ENCODE measurements at regions not wholly inside any gene's neighbourhood (a gene's known extent, or its start where the extent isn't known, plus 50 kb on each side); places are given as distances from the start of the nearest gene placed in this dataset.

DNA sequence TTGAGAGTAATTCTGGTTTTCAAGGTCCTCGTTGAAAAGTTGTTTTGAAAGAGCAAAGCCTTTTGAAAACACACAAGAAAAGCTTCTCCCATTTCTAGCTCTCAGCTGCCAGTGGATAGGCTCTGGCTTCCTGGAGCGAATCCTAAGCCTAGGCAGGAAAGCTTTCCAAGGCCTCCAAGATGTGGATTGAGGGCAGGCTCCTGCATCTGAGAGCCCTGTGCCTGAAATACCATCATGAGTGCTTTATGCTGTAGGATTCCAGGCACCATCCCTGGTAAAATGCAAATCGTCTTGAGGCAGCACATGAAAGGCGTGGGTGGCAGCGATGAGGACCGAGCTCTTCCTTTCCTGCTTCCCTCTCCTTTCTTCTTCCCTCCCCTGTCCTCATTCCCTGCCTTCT, 60.7 kb upstream of the CORO2B start:
- Histone ChIP-seq H3K79me2 (ENCODE audit: control insufficient read depth, insufficient read depth, low read length) (no peaks in the 10 kb centered on the region), H3K36me3 (ENCODE audit: control insufficient read depth in 2 of 2, extremely low read depth in 1 of 2, insufficient read depth in 2 of 2, low read length in 2 of 2) (no peaks in the 10 kb centered on the region), H3K9me1 (replicated peaks; ENCODE audit: control insufficient read depth, extremely low read depth, insufficient read depth, low read length) (no peaks in the 10 kb centered on the region), H3K9ac (replicated peaks; ENCODE audit: extremely low read depth, insufficient read depth, low read length) (no peak overlapping the region), H3K27ac (ENCODE audit: insufficient read depth, low read depth, low read length) (no peak overlapping the region), H3K4me3 (replicated peaks in 1 of 3; ENCODE audit: insufficient read depth in 1 of 3, low read depth in 1 of 3, low read length in 3 of 3) (no peak overlapping the region), H3K4me2 (ENCODE audit: insufficient read depth, low read length) (no peak overlapping the region), H3K27me3 (ENCODE audit: control insufficient read depth in 2 of 2, insufficient read depth in 2 of 2, low read length in 2 of 2) (peaks cover 24 to 31% of the 10 kb centered on the region in 2 experiments), H3K4me1 (ENCODE audit: control insufficient read depth, extremely low read depth, insufficient read depth, low read length) (no peaks in the 10 kb centered on the region), H3K9me3 (replicated peaks; ENCODE audit: control insufficient read depth, insufficient read depth, low read length) (no peaks in the 10 kb centered on the region), H2AFZ (ENCODE audit: low read depth, low read length) (no peak overlapping the region), H4K20me1 (replicated peaks; ENCODE audit: control insufficient read depth, extremely low read depth, insufficient read depth, low read length) (no peaks in the 10 kb centered on the region)
- TF ChIP-seq FOS (IDR thresholded peaks at IDR 0.05; ENCODE audit: borderline replicate concordance, insufficient read depth, low read length) (no peak), MYC (IDR thresholded peaks at IDR 0.05; ENCODE audit: low read depth, low read length) (no peak), JUN (IDR thresholded peaks at IDR 0.05; ENCODE audit: borderline replicate concordance, insufficient read depth, insufficient read length, low read depth) (no peak), POLR2AphosphoS5 (IDR thresholded peaks at IDR 0.05; ENCODE audit: insufficient read depth, low read depth, low read length) (no peak), POLR2A (IDR thresholded peaks at IDR 0.05; ENCODE audit: low read depth, low read length) (no peak), GATA2 (IDR thresholded peaks at IDR 0.05; ENCODE audit: insufficient read depth, insufficient read length, low read depth, low read length) (no peak), EZH2 (IDR thresholded peaks at IDR 0.05; ENCODE audit: borderline replicate concordance, low read depth, low read length, severe bottlenecking) (no peak)
- TF ChIP-seq, protein P1, sequence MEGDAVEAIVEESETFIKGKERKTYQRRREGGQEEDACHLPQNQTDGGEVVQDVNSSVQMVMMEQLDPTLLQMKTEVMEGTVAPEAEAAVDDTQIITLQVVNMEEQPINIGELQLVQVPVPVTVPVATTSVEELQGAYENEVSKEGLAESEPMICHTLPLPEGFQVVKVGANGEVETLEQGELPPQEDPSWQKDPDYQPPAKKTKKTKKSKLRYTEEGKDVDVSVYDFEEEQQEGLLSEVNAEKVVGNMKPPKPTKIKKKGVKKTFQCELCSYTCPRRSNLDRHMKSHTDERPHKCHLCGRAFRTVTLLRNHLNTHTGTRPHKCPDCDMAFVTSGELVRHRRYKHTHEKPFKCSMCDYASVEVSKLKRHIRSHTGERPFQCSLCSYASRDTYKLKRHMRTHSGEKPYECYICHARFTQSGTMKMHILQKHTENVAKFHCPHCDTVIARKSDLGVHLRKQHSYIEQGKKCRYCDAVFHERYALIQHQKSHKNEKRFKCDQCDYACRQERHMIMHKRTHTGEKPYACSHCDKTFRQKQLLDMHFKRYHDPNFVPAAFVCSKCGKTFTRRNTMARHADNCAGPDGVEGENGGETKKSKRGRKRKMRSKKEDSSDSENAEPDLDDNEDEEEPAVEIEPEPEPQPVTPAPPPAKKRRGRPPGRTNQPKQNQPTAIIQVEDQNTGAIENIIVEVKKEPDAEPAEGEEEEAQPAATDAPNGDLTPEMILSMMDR (IDR thresholded peaks at IDR 0.05; ENCODE audit: extremely low read depth in 1 of 2, insufficient read depth in 1 of 2, low read depth in 1 of 2, low read length in 2 of 2) = no peak
- TF ChIP-seq, protein P2, sequence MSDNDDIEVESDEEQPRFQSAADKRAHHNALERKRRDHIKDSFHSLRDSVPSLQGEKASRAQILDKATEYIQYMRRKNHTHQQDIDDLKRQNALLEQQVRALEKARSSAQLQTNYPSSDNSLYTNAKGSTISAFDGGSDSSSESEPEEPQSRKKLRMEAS (IDR thresholded peaks at IDR 0.05; ENCODE audit: insufficient read depth, insufficient read length) = no peak
- BruUV-seq (replicated peaks) = no TSS peak
- CTCF ChIA-PET = interaction anchor here (0.8 to 1.0 kb wide), 2 partner anchors 211 to 265 kb away, joined by 4 read pairs; no protein-coding TSS in a partner anchor
- FAIRE-seq (no peak), DNase-seq (ENCODE audit: low read depth, low spot score) (no peak)
- dilution Hi-C loops (cut with MboI; ENCODE audit: extremely low pct_ligation_motif_present, low sequenced_read_pairs) (no loop called here), intact Hi-C loops (cut with micrococcal nuclease) (no loop called here)
- POLR2A ChIA-PET = no interaction called here

All from endothelial cell of umbilical vein (primary cell).